ENCODE measurements at regions not wholly inside any gene's neighbourhood (a gene's known extent, or its start where the extent isn't known, plus 50 kb on each side); places are given as distances from the start of the nearest gene placed in this dataset.
"Not testable (repeated sequence)": the region's sequence is repeated elsewhere in the genome, so short reads cannot be mapped to it uniquely, and the experiment has no call there.

DNA sequence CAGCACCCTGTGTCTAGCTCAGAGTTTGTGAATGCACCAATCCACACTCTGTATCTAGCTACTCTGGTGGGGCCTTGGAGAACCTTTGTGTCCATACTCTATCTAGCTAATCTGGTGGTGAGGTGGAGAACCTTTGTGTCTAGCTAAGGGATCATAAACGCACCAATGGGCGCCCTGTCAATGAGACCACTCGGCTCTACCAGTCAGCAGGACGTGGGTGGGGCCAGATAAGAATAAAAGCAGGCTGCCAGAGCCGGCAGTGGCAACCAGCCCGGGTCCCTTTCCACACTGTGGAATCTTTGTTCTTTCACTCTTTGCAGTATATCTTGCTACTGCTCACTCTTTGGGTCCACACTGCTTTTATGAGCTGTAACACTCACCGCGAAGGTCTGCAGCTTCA lies 699.7 kb downstream of the CDH18 start:
- not testable (repeated sequence) for H3K27ac ChIP-seq (ENCODE audit: insufficient read depth, low read length, poor library complexity, severe bottlenecking); H3K4me3 Mint-ChIP-seq; DNase-seq; ATAC-seq (ENCODE audit: low read depth in 2 of 2); H3K4me1 ChIP-seq (ENCODE audit: control insufficient read depth, insufficient read depth, low read length, poor library complexity, severe bottlenecking); H3K4me1 Mint-ChIP-seq; H3K36me3 ChIP-seq (ENCODE audit: control insufficient read depth, insufficient read depth, low read length); H3K27me3 ChIP-seq (ENCODE audit: control insufficient read depth, insufficient read depth, low read length); H3K27me3 Mint-ChIP-seq; H3K36me3 Mint-ChIP-seq; H3K9me3 ChIP-seq (ENCODE audit: control insufficient read depth in 2 of 2, low read length in 2 of 2); H3K4me3 ChIP-seq (ENCODE audit: low read depth, low read length); H3K27ac Mint-ChIP-seq
- H3K9me3 Mint-ChIP-seq, result peaks cover 4 to 21% (median 7%) of the 10 kb centered on the region in 7 donors

DNA sequence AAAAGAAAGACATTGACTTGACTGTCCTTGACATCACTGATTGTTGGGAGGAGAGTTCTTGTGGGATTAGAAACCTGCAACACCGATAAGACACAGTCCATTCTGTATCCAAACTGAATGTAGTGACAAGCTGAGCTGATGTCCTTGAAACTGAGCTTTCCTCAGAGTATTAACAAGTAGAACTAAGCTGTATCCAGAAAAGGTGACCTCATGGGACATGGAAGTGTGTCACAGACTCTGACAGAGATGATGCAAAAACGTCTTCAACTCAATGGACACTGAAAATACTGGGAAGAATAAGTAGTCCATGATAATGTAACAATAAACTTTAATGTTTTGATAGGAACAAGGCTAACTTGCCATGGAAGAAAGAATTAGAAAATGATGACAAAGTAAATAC lies 690.1 kb downstream of the CDH18 start:
- DNase-seq (no peak), ATAC-seq (ENCODE audit: low read depth in 2 of 2) (no peak)
- no peaks in the 10 kb centered on the region for H3K36me3 ChIP-seq (ENCODE audit: control insufficient read depth, insufficient read depth, low read length)
- no peaks in the 10 kb centered on the region for H3K36me3 Mint-ChIP-seq
- no peak overlapping the region for H3K4me3 Mint-ChIP-seq
- H3K27ac Mint-ChIP-seq, result no peak overlapping the region
- no peaks in the 10 kb centered on the region for H3K27me3 Mint-ChIP-seq
- no peak overlapping the region for H3K27ac ChIP-seq (ENCODE audit: insufficient read depth, low read length, poor library complexity, severe bottlenecking)
- H3K9me3 Mint-ChIP-seq, result peaks cover 0 to 46% (median 6%) of the 10 kb centered on the region in 7 donors
- H3K27me3 ChIP-seq (ENCODE audit: control insufficient read depth, insufficient read depth, low read length), result no peaks in the 10 kb centered on the region
- no peaks in the 10 kb centered on the region for H3K4me1 ChIP-seq (ENCODE audit: control insufficient read depth, insufficient read depth, low read length, poor library complexity, severe bottlenecking)
- no peak overlapping the region for H3K4me3 ChIP-seq (ENCODE audit: low read depth, low read length)
- H3K9me3 ChIP-seq (ENCODE audit: control insufficient read depth in 2 of 2, low read length in 2 of 2), result peaks cover 0 to 3% of the 10 kb centered on the region in 2 experiments
- no peaks in the 10 kb centered on the region for H3K4me1 Mint-ChIP-seq

DNA sequence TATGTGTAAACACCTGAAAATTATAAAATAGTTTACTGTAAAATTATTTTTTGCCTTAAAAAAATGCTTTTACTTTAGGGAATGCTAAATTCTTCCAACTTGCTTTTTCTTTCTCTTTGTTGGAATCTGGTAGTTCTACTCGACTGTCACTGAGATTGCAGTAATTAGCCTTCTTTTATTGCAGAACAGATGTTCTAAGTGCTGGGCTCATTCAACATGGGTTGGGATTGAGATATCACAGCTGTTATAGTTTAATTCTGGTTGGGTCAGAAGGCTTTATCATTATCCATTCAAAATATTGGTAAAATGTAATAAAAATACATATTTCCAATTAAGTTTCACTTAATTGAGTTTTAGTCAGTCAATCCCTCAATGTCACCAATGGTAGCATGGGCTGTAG lies 686.7 kb downstream of the CDH18 start:
- H3K9me3 ChIP-seq (ENCODE audit: control insufficient read depth in 2 of 2, low read length in 2 of 2), result peaks cover 0 to 7% of the 10 kb centered on the region in 2 experiments
- Mint-ChIP-seq H3K36me3 (no peaks in the 10 kb centered on the region), H3K27ac (no peak overlapping the region), H3K4me1 (no peaks in the 10 kb centered on the region), H3K4me3 (no peak overlapping the region), H3K27me3 (no peaks in the 10 kb centered on the region), H3K9me3 (peaks cover 0 to 25% (median 6%) of the 10 kb centered on the region in 7 donors)
- ATAC-seq (ENCODE audit: low read depth in 2 of 2), result no peak
- no peak overlapping the region for H3K27ac ChIP-seq (ENCODE audit: insufficient read depth, low read length, poor library complexity, severe bottlenecking)
- H3K4me1 ChIP-seq (ENCODE audit: control insufficient read depth, insufficient read depth, low read length, poor library complexity, severe bottlenecking), result no peaks in the 10 kb centered on the region
- no peaks in the 10 kb centered on the region for H3K36me3 ChIP-seq (ENCODE audit: control insufficient read depth, insufficient read depth, low read length)
- H3K4me3 ChIP-seq (ENCODE audit: low read depth, low read length), result no peak overlapping the region
- no peaks in the 10 kb centered on the region for H3K27me3 ChIP-seq (ENCODE audit: control insufficient read depth, insufficient read depth, low read length)
- no peak for DNase-seq

DNA sequence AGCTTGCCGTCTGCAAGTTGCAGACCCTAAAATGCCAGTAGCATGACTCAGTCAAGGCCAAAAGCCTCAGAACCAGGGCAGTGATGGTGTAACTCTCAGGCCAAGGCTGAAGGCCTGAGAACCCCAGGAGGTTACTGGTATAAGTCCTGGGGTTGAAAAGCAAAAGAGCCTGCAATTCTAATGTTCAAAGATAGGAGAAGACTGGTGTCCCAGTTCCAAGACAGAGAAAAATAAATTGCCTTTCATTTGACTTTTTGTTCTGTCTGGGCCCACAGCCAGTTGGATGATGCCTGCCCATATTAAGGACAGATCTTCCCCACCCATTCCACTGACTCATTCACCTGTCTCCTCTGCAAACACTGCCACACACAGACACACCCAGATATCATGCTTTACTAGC lies 673.2 kb downstream of the CDH18 start:
- H3K36me3 ChIP-seq (ENCODE audit: control insufficient read depth, insufficient read depth, low read length), result no peaks in the 10 kb centered on the region
- no peak overlapping the region for H3K27ac Mint-ChIP-seq
- H3K9me3 ChIP-seq (ENCODE audit: control insufficient read depth in 2 of 2, low read length in 2 of 2), result peaks cover 0 to 3% of the 10 kb centered on the region in 2 experiments
- no peaks in the 10 kb centered on the region for H3K27me3 Mint-ChIP-seq
- H3K27me3 ChIP-seq (ENCODE audit: control insufficient read depth, insufficient read depth, low read length), result no peaks in the 10 kb centered on the region
- no peaks in the 10 kb centered on the region for H3K36me3 Mint-ChIP-seq
- H3K27ac ChIP-seq (ENCODE audit: insufficient read depth, low read length, poor library complexity, severe bottlenecking), result no peak overlapping the region
- H3K4me3 ChIP-seq (ENCODE audit: low read depth, low read length), result no peak overlapping the region
- ATAC-seq (ENCODE audit: low read depth in 2 of 2) (no peak), DNase-seq (no peak)
- peaks cover 0 to 29% (median 8%) of the 10 kb centered on the region in 7 donors for H3K9me3 Mint-ChIP-seq
- H3K4me3 Mint-ChIP-seq, result no peak overlapping the region
- no peaks in the 10 kb centered on the region for H3K4me1 Mint-ChIP-seq
- H3K4me1 ChIP-seq (ENCODE audit: control insufficient read depth, insufficient read depth, low read length, poor library complexity, severe bottlenecking), result no peaks in the 10 kb centered on the region

DNA sequence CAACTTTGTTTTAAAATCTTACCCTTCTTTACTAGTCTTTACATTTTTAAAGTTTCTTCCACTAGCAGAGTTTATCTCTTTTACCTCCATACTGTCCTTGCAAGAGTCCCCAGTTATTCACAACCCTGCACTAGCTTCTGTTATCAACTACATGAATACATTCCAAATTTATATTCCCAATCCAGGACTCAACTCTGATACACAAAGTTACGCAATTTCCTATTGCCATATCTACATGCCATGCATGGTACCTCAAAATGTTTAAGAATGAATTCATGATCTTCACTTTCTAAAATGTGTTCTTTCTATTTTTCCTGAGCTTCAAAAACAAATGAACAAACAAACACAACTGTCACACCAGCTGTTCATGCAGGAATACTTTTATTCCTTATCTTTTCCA lies 668.7 kb downstream of the CDH18 start:
- Mint-ChIP-seq H3K27ac (no peak overlapping the region), H3K4me3 (no peak overlapping the region), H3K27me3 (no peaks in the 10 kb centered on the region), H3K4me1 (no peaks in the 10 kb centered on the region), H3K9me3 (peaks cover 2 to 20% (median 10%) of the 10 kb centered on the region in 7 donors), H3K36me3 (no peaks in the 10 kb centered on the region)
- Histone ChIP-seq H3K4me1 (ENCODE audit: control insufficient read depth, insufficient read depth, low read length, poor library complexity, severe bottlenecking) (no peaks in the 10 kb centered on the region), H3K36me3 (ENCODE audit: control insufficient read depth, insufficient read depth, low read length) (no peaks in the 10 kb centered on the region), H3K27me3 (ENCODE audit: control insufficient read depth, insufficient read depth, low read length) (no peaks in the 10 kb centered on the region), H3K9me3 (ENCODE audit: control insufficient read depth in 2 of 2, low read length in 2 of 2) (no peaks in the 10 kb centered on the region), H3K27ac (ENCODE audit: insufficient read depth, low read length, poor library complexity, severe bottlenecking) (no peak overlapping the region), H3K4me3 (ENCODE audit: low read depth, low read length) (no peak overlapping the region)
- no peak for ATAC-seq (ENCODE audit: low read depth in 2 of 2)
- DNase-seq, result no peak

DNA sequence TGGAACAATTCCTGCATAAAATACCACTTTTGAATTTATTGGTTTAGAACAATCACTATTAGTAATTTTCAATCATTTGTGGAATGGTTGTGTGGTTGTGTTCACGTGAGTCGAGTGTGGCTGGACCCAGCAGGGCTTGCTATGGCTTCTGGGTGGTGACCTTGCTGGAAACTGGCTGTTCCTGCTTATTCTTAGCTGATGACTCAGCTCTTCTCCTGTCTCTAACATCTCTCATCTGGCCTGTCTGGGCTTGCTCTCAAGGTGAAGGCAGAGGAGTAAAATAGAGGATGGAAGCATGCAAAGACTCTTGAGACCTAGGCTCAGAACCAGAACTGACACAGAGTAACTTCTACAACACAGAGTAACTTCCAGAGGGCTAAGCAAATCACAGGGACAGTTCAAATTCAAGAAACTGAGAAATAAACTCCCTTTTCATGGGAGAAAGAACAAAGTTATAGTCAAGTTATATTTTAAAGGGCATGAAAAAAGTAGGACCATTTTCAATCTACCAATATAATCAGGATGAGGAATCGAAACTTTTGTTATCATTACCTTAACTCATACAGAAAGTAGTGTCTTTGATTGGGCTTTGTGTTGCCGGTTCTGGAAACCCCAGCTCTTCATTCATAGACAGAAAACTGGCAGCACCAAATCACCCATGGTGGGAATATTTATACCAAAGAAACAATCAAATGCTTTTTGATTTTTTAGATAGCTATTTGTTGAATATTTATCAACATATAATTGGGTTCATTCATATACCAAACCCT lies 665.1 kb downstream of the CDH18 start:
- Histone ChIP-seq H3K9me3 (ENCODE audit: control insufficient read depth in 2 of 2, low read length in 2 of 2) (no peaks in the 10 kb centered on the region), H3K4me1 (ENCODE audit: control insufficient read depth, insufficient read depth, low read length, poor library complexity, severe bottlenecking) (no peaks in the 10 kb centered on the region), H3K36me3 (ENCODE audit: control insufficient read depth, insufficient read depth, low read length) (no peaks in the 10 kb centered on the region), H3K27ac (ENCODE audit: insufficient read depth, low read length, poor library complexity, severe bottlenecking) (no peak overlapping the region), H3K27me3 (ENCODE audit: control insufficient read depth, insufficient read depth, low read length) (no peaks in the 10 kb centered on the region), H3K4me3 (ENCODE audit: low read depth, low read length) (no peak overlapping the region)
- Mint-ChIP-seq H3K27me3 (no peaks in the 10 kb centered on the region), H3K9me3 (peaks cover 0 to 21% (median 9%) of the 10 kb centered on the region in 7 donors), H3K36me3 (no peaks in the 10 kb centered on the region), H3K4me3 (no peak overlapping the region), H3K4me1 (no peaks in the 10 kb centered on the region), H3K27ac (no peak overlapping the region)
- no peak for DNase-seq
- ATAC-seq (ENCODE audit: low read depth in 2 of 2), result no peak

DNA sequence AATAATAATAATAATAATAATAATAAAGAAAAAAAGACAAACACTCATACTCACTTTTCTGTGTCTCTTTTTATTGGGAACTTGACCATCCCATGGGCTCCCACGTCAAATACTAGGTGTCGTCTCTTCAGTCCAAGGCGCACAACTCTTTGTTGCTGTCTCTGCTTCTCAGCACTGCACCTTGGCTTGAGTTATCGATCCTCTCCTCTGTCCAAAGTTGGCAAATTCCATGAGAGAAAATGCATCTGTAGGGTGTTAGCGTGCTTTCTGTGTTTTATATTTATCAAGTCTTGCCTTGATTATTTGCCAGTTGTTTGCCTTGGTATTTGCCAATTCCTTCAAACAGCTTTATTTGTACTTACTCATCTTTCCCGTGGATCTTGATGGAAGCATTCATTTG lies 653.7 kb downstream of the CDH18 start:
- H3K4me1 ChIP-seq (ENCODE audit: control insufficient read depth, insufficient read depth, low read length, poor library complexity, severe bottlenecking), result no peaks in the 10 kb centered on the region
- H3K9me3 ChIP-seq (ENCODE audit: control insufficient read depth in 2 of 2, low read length in 2 of 2), result peaks cover 0 to 3% of the 10 kb centered on the region in 2 experiments
- H3K4me1 Mint-ChIP-seq, result no peaks in the 10 kb centered on the region
- no peak overlapping the region for H3K27ac Mint-ChIP-seq
- ATAC-seq (ENCODE audit: low read depth in 2 of 2), result no peak
- H3K36me3 ChIP-seq (ENCODE audit: control insufficient read depth, insufficient read depth, low read length), result no peaks in the 10 kb centered on the region
- H3K36me3 Mint-ChIP-seq, result no peaks in the 10 kb centered on the region
- H3K27me3 Mint-ChIP-seq, result no peaks in the 10 kb centered on the region
- no peak for DNase-seq
- H3K9me3 Mint-ChIP-seq, result peaks cover 2 to 29% (median 5%) of the 10 kb centered on the region in 7 donors
- H3K27me3 ChIP-seq (ENCODE audit: control insufficient read depth, insufficient read depth, low read length), result no peaks in the 10 kb centered on the region
- H3K4me3 ChIP-seq (ENCODE audit: low read depth, low read length), result no peak overlapping the region
- H3K4me3 Mint-ChIP-seq, result no peak overlapping the region
- H3K27ac ChIP-seq (ENCODE audit: insufficient read depth, low read length, poor library complexity, severe bottlenecking), result no peak overlapping the region

DNA sequence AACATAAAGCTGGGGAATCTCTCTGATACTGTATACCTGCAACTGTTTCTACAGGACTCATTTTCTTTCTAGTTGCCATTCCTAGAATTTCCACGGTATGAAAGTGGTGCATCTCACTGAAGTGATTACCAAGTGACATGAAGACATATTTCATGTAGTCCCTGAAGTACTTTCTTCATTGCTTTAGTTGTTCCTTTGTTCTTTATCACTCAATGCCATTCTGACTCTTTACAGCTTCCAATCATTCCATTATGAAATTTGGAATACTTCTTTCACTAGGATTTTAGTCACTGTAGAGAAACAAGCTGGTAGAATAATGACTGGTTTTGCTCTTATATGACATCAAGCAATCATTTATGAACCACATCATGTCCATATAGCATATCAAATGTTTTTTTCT lies 645.1 kb downstream of the CDH18 start:
- Mint-ChIP-seq H3K27ac (no peak overlapping the region), H3K4me1 (no peaks in the 10 kb centered on the region), H3K27me3 (no peaks in the 10 kb centered on the region), H3K4me3 (no peak overlapping the region), H3K9me3 (peaks cover 5 to 36% (median 7%) of the 10 kb centered on the region in 7 donors), H3K36me3 (no peaks in the 10 kb centered on the region)
- ATAC-seq (ENCODE audit: low read depth in 2 of 2) (no peak), DNase-seq (no peak)
- H3K4me3 ChIP-seq (ENCODE audit: low read depth, low read length), result no peak overlapping the region
- no peak overlapping the region for H3K27ac ChIP-seq (ENCODE audit: insufficient read depth, low read length, poor library complexity, severe bottlenecking)
- no peaks in the 10 kb centered on the region for H3K27me3 ChIP-seq (ENCODE audit: control insufficient read depth, insufficient read depth, low read length)
- no peaks in the 10 kb centered on the region for H3K4me1 ChIP-seq (ENCODE audit: control insufficient read depth, insufficient read depth, low read length, poor library complexity, severe bottlenecking)
- no peaks in the 10 kb centered on the region for H3K36me3 ChIP-seq (ENCODE audit: control insufficient read depth, insufficient read depth, low read length)
- H3K9me3 ChIP-seq (ENCODE audit: control insufficient read depth in 2 of 2, low read length in 2 of 2), result no peaks in the 10 kb centered on the region
